HG03571 (cell line): ENCODE measurements at regions not wholly inside any gene's neighbourhood (a gene's known extent, or its start where the extent isn't known, plus 50 kb on each side); places are given as distances from the start of the nearest gene placed in this dataset.

Experiments
- ATAC-seq: cut with Tn5 transposase; IDR thresholded peaks from one replicate; pipeline ENCODE4 v1.9.1; 2021; ENCODE audit not compliant: unreplicated experiment

GRCh38 chr11:123261345-123262106, 66.5 kb upstream of the CLMP start:
- ATAC-seq: no peak

GRCh38 chr11:123260511-123261211, 65.6 kb upstream of the CLMP start:
- ATAC-seq: no peak

DNA sequence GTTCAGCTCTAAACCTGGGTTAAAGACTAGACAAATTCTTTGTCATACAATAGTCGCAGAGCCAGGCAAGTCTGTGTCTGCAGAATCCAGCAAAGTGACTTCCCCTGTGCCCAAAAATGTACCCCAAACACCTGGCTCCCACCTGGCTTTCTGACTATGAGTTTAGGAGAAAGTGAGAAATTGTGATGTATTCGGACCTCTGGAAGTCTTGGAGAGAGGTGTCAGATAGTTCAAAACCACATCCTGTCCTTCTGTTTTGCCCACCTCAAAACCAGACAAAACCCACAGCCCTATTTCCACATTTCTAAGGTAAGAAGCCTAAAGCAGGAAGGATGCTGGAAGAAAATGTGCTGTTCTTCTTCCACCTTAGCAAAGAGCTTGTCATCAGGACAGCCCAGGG, 63.8 kb upstream of the CLMP start:
- no peak for ATAC-seq

DNA sequence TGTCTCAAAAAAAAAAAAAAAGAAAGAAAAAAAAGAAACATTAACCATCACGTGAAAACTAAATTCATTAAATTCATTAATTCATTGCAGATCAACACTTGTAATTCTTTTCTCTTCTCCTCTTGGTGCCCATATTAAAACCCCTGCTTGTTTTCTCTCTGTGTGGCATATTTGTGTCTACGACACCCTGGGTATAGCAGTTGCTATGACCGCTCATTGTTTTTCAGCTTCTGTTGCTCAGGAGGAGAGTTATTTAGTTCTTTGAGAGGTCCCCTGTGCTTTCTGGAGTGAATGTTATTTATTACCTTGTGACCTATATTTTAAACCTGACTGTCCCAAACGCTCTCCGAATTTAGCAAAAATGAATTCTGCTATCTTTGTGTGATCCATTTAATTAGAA, 62.3 kb upstream of the CLMP start:
- no peak for ATAC-seq

DNA sequence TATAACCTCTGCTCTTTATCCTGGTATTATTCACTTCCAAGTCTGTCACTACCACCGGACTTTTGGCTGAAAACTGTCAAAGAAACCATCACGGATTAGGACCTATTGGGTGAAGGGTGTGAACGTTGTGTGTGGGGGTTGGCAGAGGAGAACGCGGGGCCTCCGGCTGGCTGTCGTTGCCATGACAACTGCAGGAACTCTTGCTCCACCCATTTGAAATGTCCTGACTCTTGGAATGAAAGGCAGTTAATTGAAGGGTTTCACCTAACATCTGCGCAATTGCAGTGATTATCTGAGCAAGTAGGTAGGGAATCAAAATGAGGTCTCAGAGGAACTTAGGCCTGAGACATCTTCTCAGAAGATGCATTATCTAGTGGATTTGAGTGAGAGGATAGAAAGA, 60.9 kb upstream of the CLMP start:
- no peak for ATAC-seq

DNA sequence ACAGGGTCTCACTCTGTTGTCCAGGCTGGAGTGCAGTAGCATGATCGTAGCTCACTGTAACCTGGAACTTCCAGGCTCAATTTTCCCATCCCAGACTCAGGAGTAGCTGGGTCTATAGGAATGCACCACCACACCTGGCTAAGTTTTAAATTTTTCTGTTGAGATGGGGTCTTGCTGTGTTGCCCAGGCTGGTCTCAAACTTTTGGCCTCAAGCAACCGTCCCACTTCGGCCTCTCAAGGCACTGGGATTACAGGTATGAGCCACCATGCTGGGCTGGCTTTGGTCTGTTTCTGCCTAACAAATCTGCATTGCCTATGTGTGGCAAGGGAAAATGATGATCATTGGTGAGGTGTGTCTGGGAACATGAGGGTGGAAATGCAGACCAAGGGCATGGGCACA, 59.3 kb upstream of the CLMP start:
- no peak for ATAC-seq

GRCh38 chr11:123253911-123254310, 58.9 kb upstream of the CLMP start:
- ATAC-seq: no peak

- ATAC-seq: no peak
These were observed 58.2 kb upstream of the CLMP start for GRCh38 chr11:123253223-123253622.

DNA sequence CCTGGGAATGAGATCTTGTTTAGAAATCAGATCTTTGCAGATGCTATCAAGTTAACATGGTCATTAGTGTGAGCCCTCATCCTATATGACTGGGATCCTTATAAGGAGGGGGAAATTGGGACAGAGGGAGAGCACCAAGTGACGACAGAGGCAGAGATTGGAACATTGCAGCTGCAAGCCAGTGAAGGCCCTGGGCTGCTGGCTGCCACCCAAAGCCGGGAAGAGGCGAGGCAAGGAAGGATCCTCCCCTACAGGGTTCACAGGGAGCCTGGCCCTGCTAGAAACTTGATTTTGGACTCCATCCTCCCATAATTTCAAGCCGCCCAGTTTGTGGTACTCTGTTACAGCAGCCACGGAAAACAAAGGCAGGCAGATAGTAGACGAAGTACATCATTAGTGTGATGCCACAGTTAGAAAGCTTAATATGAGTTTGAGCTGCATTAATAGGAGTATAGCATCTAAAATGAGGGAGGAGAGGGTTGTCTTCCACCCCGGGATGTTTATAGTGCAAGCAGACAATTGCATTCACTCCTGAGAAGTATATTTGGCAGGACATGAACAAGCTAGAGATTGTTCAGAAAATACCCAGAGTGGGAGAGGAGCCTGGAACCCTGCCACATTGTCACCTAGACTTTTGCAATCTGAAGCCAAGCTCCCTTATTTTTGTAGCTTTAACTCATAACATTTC, 56.8 kb upstream of the CLMP start:
- ATAC-seq: no peak

DNA sequence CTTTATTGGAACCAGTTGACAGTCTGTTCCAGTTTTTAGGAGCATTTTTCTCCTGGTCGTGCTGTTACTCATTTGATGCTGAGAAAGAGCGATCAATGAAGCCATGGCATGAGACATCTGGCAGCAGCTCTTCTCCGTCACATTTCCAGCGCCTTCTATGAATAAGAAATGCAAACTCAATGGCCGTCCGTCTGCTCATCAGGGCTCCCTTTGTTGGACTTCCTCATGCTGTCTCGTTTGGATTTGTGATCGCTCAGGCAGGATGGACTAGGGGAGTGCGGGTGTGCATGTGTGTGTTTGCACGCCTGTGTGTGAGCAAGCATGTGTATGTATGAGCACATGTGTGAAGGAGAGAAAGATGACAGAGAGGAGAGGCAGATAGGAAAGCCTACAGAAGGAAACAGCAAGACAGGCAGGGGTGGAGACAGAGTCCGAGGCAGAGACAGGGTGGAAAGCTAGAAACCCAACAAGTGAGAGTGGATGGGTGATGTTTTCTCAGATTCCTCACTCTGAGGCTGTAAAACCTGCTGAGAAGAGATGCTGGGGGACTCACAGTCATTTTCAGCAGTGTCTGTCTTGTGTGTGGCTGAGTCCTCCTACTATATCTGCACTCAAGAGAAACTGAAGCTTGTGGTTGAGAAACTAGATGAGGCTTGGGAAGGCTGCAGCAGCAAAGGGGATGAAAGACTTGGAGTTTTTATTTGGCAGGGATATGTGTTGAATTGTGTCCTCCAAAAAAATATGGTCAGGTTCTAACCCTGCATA, 56.0 kb upstream of the CLMP start:
- ATAC-seq: no peak

GRCh38 chr11:123249354-123249753, 54.3 kb upstream of the CLMP start:
- ATAC-seq: no peak

GRCh38 chr11:123247813-123248379, 52.8 kb upstream of the CLMP start:
- ATAC-seq: no peak

DNA sequence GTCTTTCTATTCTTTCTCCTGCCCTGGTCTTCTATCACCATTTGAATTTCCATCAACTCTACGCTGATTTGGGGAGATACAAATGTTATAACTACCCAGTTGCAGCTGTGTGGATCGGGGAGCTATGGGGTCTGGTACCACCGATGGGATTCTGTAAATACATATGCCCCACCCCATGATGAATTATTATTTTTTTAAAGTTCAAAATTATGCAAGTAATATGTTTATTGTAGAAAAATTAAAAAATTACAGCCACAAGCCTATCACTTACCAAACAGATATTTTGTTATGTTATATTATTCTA, 52.4 kb upstream of the CLMP start:
- no peak for ATAC-seq

GRCh38 chr11:123246749-123247495, 51.9 kb upstream of the CLMP start:
- peak; percentile 95 for ATAC-seq

DNA sequence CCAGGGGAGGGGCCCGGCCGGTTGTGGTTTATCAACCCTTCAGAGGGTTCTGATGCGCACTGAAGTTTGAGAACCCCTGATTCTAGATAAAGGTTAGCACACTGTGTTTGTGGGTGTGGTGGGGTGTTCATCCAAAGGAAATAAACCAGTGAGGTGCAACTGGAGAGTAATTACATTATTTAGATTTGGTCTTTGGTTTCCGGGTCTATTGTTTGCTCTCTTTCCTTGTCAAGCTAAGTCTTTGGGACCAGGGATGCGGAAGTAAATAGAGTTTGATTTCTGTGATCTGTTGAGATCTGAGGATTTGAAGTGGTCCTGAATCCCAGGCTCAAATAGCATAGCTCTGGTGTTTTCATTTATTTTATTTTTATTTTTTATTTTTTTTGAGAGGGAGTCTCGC, 50.5 kb upstream of the CLMP start:
- ATAC-seq: no peak
